Activated CD8-positive, alpha-beta memory T cell treated with anti-CD3 and anti-CD28 coated beads, Interleukin-2, amount 10 ng/mL, durations not matched to agents 7 days and 5 days (primary cell): ENCODE measurements at regions not wholly inside any gene's neighbourhood (a gene's known extent, or its start where the extent isn't known, plus 50 kb on each side); places are given as distances from the start of the nearest gene placed in this dataset.
"Not testable (repeated sequence)": the region's sequence is repeated elsewhere in the genome, so short reads cannot be mapped to it uniquely, and the experiment has no call there.

Experiments used
- ATAC-seq: fragments of 150-1000 bp; cut with Tn5 transposase; one replicate; pipeline ENCODE4 v1.10.0; 2021; ENCODE audit warnings: moderate library complexity
- CTCF ChIA-PET: fragments of 350-600 bp; sonication (Branson Sonifier 250); formaldehyde crosslinking; loops from one replicate; lab custom pipeline; 2021; ENCODE audit warnings: antibody characterized with exemption; lab: Charles Lee
- DNase-seq: peaks from one replicate; pipeline ENCODE4 v3.0.0-alpha.2; 2020
- H3K27ac Mint-ChIP-seq: one replicate; pipeline ENCODE4 v1.8.0; 2021; ENCODE audit warnings: mild to moderate bottlenecking, mixed read lengths
- H3K27me3 Mint-ChIP-seq: one replicate; pipeline ENCODE4 v1.8.0; 2021; ENCODE audit warnings: mixed read lengths
- H3K36me3 Mint-ChIP-seq: one replicate; pipeline ENCODE4 v1.8.0; 2021; ENCODE audit warnings: mild to moderate bottlenecking, mixed read lengths
- H3K4me1 Mint-ChIP-seq: one replicate; pipeline ENCODE4 v1.8.0; 2021; ENCODE audit warnings: mixed read lengths
- H3K4me3 Mint-ChIP-seq: one replicate; pipeline ENCODE4 v1.8.0; 2021; ENCODE audit warnings: mild to moderate bottlenecking, moderate library complexity, mixed read lengths
- H3K9me3 Mint-ChIP-seq: one replicate; pipeline ENCODE4 v1.8.0; 2022; ENCODE audit warnings: low read depth, mixed read lengths

DNA sequence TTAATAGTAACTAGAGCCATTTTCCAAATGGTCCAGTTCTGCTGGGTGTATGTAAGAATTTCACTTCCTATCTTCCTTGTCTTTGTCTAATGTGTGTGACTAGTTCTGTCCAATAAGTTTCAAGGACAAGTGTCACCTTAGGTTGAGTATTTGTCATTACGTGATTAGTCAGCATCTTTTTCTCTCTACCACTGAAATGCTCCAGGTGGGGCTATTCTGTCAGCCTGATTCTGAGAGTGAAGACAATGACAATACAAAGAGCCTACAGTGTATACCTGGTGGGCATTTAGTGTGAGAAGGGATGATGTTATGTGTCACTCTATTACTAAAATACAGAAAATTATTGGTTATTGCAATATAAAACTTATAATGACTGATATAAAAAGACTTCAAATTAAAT, 876.3 kb downstream of the C4orf33 start:
- CTCF ChIA-PET: no interaction called here
- DNase-seq (no peak), ATAC-seq (no peak)
- H3K27ac Mint-ChIP-seq: no peak overlapping the region
- no peaks in the 10 kb centered on the region for H3K4me1 Mint-ChIP-seq
- peaks cover 4% of the 10 kb centered on the region for H3K9me3 Mint-ChIP-seq
- H3K4me3 Mint-ChIP-seq: no peak overlapping the region
- H3K36me3 Mint-ChIP-seq: no peaks in the 10 kb centered on the region
- H3K27me3 Mint-ChIP-seq: no peaks in the 10 kb centered on the region

DNA sequence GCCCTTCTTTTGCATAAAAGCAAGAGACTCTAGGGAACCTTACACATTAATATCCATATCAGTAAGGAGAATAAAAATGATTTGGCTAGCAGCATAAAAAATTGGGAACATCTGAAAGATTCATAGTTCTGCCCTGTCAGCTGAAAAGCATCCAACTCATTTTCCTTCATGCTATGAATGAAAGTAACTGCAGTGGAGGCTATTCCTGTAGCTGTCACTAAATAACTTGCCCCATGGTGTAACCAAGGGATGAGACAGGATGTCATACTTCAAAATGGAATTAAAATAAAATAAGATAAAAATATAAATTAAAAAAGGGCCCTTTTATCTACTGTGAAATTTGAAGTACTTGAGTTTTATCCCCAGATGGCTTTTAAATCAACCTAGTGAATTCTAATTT, 878.8 kb downstream of the C4orf33 start:
- DNase-seq (no peak), ATAC-seq (no peak)
- Mint-ChIP-seq H3K27ac (no peak overlapping the region), H3K27me3 (no peaks in the 10 kb centered on the region), H3K4me1 (no peaks in the 10 kb centered on the region), H3K4me3 (no peak overlapping the region), H3K36me3 (no peaks in the 10 kb centered on the region), H3K9me3 (peaks cover 4% of the 10 kb centered on the region)
- CTCF ChIA-PET: no interaction called here

DNA sequence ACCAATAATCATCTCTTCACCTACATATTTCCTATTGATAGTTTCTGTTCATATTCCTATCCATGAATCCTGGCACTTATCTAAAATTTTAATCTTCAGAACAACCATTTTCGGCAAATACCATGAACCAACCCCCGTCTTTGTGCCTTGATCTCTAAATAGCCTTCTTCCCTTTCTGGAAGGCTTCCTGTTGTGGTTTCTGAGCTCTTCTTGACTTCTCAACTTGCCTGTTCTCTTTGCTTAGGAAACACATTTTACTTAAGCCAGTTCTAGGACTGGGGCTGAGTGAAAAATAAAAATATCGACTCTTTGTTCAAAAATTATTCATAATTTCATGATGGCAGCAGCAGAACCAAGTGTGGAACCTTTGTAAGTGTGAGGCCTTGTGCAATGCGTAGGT, 882.4 kb downstream of the C4orf33 start:
- H3K36me3 Mint-ChIP-seq: no peaks in the 10 kb centered on the region
- DNase-seq (no peak), ATAC-seq (no peak)
- CTCF ChIA-PET: no interaction called here
- H3K4me1 Mint-ChIP-seq: no peaks in the 10 kb centered on the region
- H3K4me3 Mint-ChIP-seq: no peak overlapping the region
- H3K27ac Mint-ChIP-seq: no peak overlapping the region
- no peaks in the 10 kb centered on the region for H3K27me3 Mint-ChIP-seq
- H3K9me3 Mint-ChIP-seq: no peaks in the 10 kb centered on the region

DNA sequence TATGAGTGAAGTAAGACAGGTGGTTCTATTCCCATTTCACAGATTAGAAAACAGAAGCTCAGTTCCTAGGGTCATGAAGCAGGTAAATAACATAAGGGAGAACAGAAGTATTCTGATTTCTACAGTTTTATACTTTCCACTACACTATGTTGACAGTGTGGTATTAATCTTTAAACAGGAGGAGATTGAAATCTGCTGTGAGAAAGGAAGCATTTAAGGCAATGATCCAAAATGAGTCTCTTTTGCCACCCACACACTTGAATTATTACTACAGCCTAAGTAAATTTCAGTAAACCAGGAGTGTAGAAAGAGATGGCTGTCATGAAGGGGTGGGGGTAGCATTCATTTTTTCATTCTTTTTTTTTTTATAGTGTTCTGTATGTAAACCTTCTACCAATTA, 893.0 kb downstream of the C4orf33 start:
- ATAC-seq (no peak), DNase-seq (no peak)
- H3K9me3 Mint-ChIP-seq: peaks cover 3% of the 10 kb centered on the region
- CTCF ChIA-PET: no interaction called here
- H3K36me3 Mint-ChIP-seq: no peaks in the 10 kb centered on the region
- no peak overlapping the region for H3K4me3 Mint-ChIP-seq
- H3K27me3 Mint-ChIP-seq: no peaks in the 10 kb centered on the region
- no peak overlapping the region for H3K27ac Mint-ChIP-seq
- H3K4me1 Mint-ChIP-seq: no peaks in the 10 kb centered on the region

DNA sequence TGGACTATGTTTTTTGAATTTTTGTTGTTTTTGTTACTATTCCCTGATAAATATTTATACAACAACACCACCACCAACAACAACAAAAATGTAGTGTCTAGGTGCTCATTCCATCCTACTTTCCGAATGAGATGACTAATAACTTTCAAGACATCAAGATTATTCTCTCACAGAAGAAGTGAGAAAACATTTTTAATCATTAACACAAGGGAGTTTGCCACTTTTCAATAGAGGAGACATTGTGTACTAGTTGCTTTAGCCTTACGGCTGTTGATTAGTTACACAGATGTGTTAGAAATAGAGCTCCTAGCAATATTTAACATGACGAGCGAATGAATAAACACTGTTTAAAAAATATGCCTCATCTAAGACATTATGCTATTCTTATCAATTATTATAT, 898.8 kb downstream of the C4orf33 start:
- H3K36me3 Mint-ChIP-seq: no peaks in the 10 kb centered on the region
- H3K9me3 Mint-ChIP-seq: peaks cover 5% of the 10 kb centered on the region
- no peak overlapping the region for H3K27ac Mint-ChIP-seq
- CTCF ChIA-PET: no interaction called here
- DNase-seq (no peak), ATAC-seq (no peak)
- H3K4me3 Mint-ChIP-seq: no peak overlapping the region
- H3K27me3 Mint-ChIP-seq: no peaks in the 10 kb centered on the region
- H3K4me1 Mint-ChIP-seq: no peaks in the 10 kb centered on the region

DNA sequence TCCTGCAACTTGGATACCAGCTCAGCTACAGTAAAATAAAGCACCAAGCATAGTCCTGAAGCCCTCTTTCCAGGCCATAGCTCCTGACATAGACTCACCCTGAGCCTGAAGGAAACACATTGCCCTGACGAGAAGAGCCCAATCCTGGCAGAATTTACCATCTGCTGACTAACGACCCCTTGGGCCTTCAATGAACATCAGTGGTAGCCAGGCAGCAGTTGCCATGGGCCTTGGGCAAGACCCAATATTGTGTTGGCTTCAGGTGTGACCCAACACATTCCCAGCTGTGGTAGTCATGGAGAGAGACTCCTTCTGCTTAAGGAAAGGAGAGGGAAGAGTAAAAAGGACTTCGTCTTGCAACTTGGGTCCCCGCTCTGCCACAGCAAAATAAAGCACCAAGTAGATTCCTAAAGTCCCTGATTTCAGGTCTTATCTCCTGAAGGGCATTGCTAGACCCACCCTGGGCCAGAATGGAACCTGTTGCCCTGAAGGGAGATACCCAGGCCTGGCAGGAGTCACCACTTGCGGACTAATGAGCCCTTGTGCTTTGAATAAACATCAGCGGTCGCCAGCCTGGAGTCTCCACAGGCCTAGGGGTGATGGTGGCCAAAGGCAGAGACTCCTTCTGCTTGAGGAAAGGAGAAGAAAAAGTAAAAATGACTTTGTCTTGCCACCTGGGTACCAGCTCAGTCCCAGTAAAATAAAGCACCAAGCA, 902.6 kb downstream of the C4orf33 start:
- no peak overlapping the region for H3K4me3 Mint-ChIP-seq
- H3K27me3 Mint-ChIP-seq: no peaks in the 10 kb centered on the region
- H3K9me3 Mint-ChIP-seq: peaks cover 9% of the 10 kb centered on the region
- H3K27ac Mint-ChIP-seq: no peak overlapping the region
- no peaks in the 10 kb centered on the region for H3K4me1 Mint-ChIP-seq
- CTCF ChIA-PET: no interaction called here
- no peaks in the 10 kb centered on the region for H3K36me3 Mint-ChIP-seq
- DNase-seq: no peak
- ATAC-seq: no peak

DNA sequence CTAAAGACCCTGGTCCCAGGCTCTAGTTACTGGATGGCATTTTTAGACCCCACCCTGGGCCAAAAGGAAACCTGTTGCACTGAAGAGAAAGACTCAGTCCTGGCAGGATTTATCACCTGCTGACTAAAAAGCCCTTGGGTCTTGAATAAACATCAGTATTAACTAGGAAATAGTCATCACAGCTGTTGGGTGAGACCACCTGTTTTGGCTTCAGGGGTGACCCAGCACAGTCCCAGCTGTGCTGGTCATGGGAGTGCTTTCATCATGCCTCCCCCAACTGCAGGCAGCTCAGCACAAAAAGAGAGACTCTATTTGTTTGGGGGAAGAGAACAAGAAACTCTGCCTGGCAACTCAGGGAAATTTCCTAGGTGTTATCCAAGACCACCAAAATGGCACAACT, 903.2 kb downstream of the C4orf33 start:
- no peak for DNase-seq
- no peaks in the 10 kb centered on the region for H3K27me3 Mint-ChIP-seq
- H3K36me3 Mint-ChIP-seq: no peaks in the 10 kb centered on the region
- H3K27ac Mint-ChIP-seq: no peak overlapping the region
- CTCF ChIA-PET: no interaction called here
- H3K9me3 Mint-ChIP-seq: peaks cover 9% of the 10 kb centered on the region
- ATAC-seq: no peak
- H3K4me1 Mint-ChIP-seq: no peaks in the 10 kb centered on the region
- H3K4me3 Mint-ChIP-seq: no peak overlapping the region

DNA sequence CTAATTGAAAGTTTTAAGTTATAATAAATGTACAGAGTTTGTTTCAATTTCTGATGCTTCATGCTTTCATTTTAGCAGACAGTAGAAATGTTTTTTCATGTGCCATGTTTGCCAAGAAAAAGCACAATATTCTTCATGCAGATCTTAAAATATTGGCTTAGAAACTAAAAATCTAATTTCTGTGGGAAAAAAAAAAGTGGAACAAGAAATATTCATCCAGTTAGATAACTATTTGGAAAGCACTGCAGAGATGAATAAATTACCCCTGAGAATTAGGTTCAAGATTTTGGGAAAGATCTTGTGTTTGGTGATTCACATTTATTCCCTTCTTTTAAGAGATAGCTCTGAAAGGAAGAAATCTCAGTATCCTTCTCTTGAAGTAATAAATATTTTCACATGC, 912.5 kb downstream of the C4orf33 start:
- Mint-ChIP-seq H3K4me1 (no peaks in the 10 kb centered on the region), H3K27me3 (no peaks in the 10 kb centered on the region), H3K27ac (no peak overlapping the region), H3K36me3 (no peaks in the 10 kb centered on the region), H3K4me3 (no peak overlapping the region), H3K9me3 (no peaks in the 10 kb centered on the region)
- CTCF ChIA-PET: no interaction called here
- DNase-seq (no peak), ATAC-seq (no peak)

DNA sequence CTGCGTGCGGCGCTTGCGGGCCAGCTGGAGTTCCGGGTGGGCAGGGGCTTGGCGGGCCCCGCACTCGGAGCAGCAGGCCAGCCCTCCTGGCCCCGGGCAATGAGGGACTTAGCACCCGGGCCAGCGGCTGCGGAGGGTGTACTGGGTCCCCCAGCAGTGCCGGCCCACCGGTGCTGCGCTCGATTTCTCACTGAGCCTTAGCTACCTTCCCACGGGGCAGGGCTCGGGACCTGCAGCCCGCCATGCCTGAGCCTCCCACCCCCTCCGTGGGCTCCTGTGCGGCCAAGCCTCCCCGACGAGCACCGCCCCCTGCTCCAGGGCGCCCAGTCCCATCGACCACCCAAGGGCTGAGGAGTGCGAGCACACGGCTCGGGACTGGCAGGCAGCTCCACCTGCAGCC, 916.9 kb downstream of the C4orf33 start:
- H3K9me3 Mint-ChIP-seq, CTCF ChIA-PET, DNase-seq, H3K4me1 Mint-ChIP-seq, H3K27ac Mint-ChIP-seq, ATAC-seq, H3K4me3 Mint-ChIP-seq, H3K36me3 Mint-ChIP-seq, H3K27me3 Mint-ChIP-seq: not testable (repeated sequence)

DNA sequence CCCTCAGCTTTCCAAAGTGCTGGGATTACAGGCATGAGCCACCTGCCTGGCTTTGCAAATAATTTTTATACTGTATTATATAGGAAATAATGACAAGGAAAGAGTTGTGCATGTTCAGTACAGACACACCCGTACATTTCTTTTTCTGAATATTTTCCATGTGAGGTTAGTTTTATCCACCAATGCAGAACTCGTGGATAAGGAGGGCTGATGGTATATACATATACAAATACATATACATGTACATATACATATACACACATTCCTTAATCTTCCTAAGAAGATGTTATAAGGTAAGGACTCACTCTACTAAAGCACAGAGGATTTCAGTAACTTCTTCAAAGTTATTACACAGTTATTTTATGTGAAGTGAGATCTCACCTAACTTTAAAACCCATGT, 925.8 kb downstream of the C4orf33 start:
- Mint-ChIP-seq H3K9me3 (peaks cover 2% of the 10 kb centered on the region), H3K4me1 (no peaks in the 10 kb centered on the region), H3K27me3 (no peaks in the 10 kb centered on the region), H3K27ac (no peak overlapping the region), H3K4me3 (no peak overlapping the region), H3K36me3 (no peaks in the 10 kb centered on the region)
- ATAC-seq (no peak), DNase-seq (no peak)
- CTCF ChIA-PET: no interaction called here

DNA sequence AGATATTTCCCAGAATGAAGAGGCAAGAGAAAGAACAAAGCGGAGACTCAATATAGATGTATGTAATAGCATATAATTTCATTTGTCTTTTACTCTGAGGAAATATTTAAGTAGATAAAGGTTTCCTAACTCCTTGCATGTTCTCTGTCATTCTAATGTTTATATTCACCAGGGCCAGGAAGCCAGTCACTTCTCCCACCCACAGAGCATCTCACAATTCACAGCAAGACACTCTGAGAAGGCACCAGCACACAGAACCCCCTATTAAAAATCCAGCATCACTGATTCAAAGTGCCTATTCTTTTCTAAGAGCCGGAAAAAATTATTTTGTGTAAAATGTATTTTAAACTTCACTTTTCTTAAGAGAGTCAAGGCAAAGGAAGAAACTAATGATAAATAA, 927.1 kb downstream of the C4orf33 start:
- Mint-ChIP-seq H3K4me3 (no peak overlapping the region), H3K27ac (no peak overlapping the region), H3K4me1 (no peaks in the 10 kb centered on the region), H3K27me3 (no peaks in the 10 kb centered on the region), H3K36me3 (no peaks in the 10 kb centered on the region), H3K9me3 (peaks cover 2% of the 10 kb centered on the region)
- ATAC-seq (no peak), DNase-seq (no peak)
- CTCF ChIA-PET: no interaction called here

DNA sequence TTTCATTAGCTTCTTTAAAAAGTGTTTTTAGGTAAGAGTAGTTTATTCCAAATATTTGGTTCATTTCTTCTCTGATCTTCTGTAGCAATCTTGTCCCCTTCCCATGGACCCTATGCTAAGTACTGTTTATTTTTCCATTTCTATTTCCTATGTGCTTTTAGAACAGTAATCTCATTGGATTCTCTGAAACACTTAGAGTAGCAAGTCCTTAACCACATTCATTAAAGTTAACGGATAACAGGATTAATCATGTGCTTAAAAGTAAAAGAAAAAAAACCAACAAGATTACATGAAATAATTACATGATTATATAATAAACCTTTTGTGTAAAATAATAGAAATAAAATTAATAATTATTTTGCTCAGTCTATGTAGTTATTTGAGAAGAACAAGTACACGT, 929.7 kb downstream of the C4orf33 start:
- ATAC-seq (no peak), DNase-seq (no peak)
- H3K27ac Mint-ChIP-seq: no peak overlapping the region
- H3K27me3 Mint-ChIP-seq: no peaks in the 10 kb centered on the region
- H3K4me1 Mint-ChIP-seq: no peaks in the 10 kb centered on the region
- no peak overlapping the region for H3K4me3 Mint-ChIP-seq
- CTCF ChIA-PET: no interaction called here
- H3K9me3 Mint-ChIP-seq: peaks cover under 1% of the 10 kb centered on the region
- no peaks in the 10 kb centered on the region for H3K36me3 Mint-ChIP-seq

DNA sequence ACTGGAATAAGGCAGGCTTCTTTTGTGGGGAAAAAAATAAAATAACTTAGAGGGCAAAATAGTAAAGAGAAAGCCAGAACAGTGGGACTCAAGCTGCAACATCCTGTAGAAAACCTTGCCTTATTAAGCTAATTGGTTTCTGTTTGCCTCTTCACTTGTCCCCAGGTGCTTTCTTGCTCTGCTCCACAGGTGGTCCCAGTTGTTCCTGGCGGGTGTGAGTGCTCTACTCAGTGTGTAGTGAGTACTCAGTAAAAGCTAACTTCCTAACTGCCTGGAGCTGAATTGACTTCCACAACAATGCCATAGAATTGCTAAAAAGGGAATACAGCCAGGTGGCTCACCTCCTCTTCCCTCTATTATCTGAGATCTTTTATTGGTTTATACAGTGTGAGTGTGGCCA, 930.2 kb downstream of the C4orf33 start:
- H3K27ac Mint-ChIP-seq: no peak overlapping the region
- no peaks in the 10 kb centered on the region for H3K27me3 Mint-ChIP-seq
- no peaks in the 10 kb centered on the region for H3K36me3 Mint-ChIP-seq
- H3K9me3 Mint-ChIP-seq: no peaks in the 10 kb centered on the region
- H3K4me3 Mint-ChIP-seq: no peak overlapping the region
- ATAC-seq: no peak
- DNase-seq: no peak
- no peaks in the 10 kb centered on the region for H3K4me1 Mint-ChIP-seq
- CTCF ChIA-PET: no interaction called here

DNA sequence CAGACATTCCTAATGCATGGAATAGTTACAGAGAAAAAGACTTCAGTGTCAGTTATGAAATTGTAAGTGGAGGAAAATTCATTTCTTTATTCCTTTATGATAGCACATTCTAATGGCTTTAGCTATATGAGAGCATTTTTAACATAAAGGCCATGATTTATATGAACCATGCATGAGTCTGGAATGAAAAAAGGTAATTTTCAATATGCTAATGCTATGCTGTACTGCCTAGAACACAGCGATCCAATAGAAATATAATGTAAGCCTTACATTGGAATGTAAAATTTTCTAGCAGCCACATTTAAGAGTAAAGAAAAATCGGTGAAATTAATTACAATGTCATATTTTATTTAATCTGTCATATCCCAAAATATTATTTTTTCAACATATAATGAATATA, 932.0 kb downstream of the C4orf33 start:
- Mint-ChIP-seq H3K4me1 (no peaks in the 10 kb centered on the region), H3K36me3 (no peaks in the 10 kb centered on the region), H3K9me3 (peaks cover 2% of the 10 kb centered on the region), H3K27ac (no peak overlapping the region), H3K27me3 (no peaks in the 10 kb centered on the region), H3K4me3 (no peak overlapping the region)
- CTCF ChIA-PET: no interaction called here
- ATAC-seq (no peak), DNase-seq (no peak)

DNA sequence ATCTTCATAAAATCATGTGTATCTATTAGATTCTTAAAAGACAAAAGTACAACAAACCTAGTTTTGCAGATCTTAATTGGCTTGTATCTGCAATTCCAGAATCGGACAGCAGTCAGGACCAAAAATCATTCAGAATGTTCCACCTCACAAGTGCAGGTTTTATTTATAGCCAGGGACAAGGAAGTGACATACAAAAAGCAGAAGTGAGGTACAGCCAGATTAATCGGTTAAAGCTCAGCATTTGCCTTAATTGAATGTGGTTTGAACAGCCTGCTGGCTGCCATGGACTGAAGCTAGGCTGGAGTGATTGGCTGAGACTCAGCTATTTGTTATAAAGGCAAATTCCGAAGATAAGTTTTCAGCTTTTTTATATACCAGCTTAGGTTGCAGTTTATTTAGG, 932.6 kb downstream of the C4orf33 start:
- H3K9me3 Mint-ChIP-seq: peaks cover 2% of the 10 kb centered on the region
- DNase-seq: no peak
- CTCF ChIA-PET: no interaction called here
- H3K36me3 Mint-ChIP-seq: no peaks in the 10 kb centered on the region
- no peak overlapping the region for H3K4me3 Mint-ChIP-seq
- no peak overlapping the region for H3K27ac Mint-ChIP-seq
- ATAC-seq: no peak
- no peaks in the 10 kb centered on the region for H3K27me3 Mint-ChIP-seq
- no peaks in the 10 kb centered on the region for H3K4me1 Mint-ChIP-seq
